ENCODE measurements at regions not wholly inside any gene's neighbourhood (a gene's known extent, or its start where the extent isn't known, plus 50 kb on each side); places are given as distances from the start of the nearest gene placed in this dataset.

- Histone ChIP-seq H3K36me3 (no peaks in the 10 kb centered on the region), H3K4me3 (no peak overlapping the region), H3K27me3 (peaks cover 0 to 6% of the 10 kb centered on the region in 2 donors), H3K9me3 (no peaks in the 10 kb centered on the region), H3K27ac (no peak overlapping the region), H3K4me1 (no peaks in the 10 kb centered on the region)
- intact Hi-C loops (cut with DNase I): no loop called here
- no peak for DNase-seq
- no peak for ATAC-seq
- TF ChIP-seq, protein P1, sequence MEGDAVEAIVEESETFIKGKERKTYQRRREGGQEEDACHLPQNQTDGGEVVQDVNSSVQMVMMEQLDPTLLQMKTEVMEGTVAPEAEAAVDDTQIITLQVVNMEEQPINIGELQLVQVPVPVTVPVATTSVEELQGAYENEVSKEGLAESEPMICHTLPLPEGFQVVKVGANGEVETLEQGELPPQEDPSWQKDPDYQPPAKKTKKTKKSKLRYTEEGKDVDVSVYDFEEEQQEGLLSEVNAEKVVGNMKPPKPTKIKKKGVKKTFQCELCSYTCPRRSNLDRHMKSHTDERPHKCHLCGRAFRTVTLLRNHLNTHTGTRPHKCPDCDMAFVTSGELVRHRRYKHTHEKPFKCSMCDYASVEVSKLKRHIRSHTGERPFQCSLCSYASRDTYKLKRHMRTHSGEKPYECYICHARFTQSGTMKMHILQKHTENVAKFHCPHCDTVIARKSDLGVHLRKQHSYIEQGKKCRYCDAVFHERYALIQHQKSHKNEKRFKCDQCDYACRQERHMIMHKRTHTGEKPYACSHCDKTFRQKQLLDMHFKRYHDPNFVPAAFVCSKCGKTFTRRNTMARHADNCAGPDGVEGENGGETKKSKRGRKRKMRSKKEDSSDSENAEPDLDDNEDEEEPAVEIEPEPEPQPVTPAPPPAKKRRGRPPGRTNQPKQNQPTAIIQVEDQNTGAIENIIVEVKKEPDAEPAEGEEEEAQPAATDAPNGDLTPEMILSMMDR (IDR thresholded peaks at IDR 0.05): no peak
Measured at GRCh38 chr11:134999590-134999989, 587.5 kb upstream of the B3GAT1 start.

- Histone ChIP-seq H3K4me1 (no peaks in the 10 kb centered on the region), H3K4me3 (no peak overlapping the region), H3K9me3 (no peaks in the 10 kb centered on the region), H3K36me3 (no peaks in the 10 kb centered on the region), H3K27ac (no peak overlapping the region), H3K27me3 (peaks cover 0 to 22% of the 10 kb centered on the region in 2 donors)
- TF ChIP-seq, protein P1 (IDR thresholded peaks at IDR 0.05): no peak
- no peak for ATAC-seq
- intact Hi-C loops (cut with DNase I): no loop called here
- DNase-seq: no peak
Measured at GRCh38 chr11:134997652-134998320, 585.7 kb upstream of the B3GAT1 start.

DNA sequence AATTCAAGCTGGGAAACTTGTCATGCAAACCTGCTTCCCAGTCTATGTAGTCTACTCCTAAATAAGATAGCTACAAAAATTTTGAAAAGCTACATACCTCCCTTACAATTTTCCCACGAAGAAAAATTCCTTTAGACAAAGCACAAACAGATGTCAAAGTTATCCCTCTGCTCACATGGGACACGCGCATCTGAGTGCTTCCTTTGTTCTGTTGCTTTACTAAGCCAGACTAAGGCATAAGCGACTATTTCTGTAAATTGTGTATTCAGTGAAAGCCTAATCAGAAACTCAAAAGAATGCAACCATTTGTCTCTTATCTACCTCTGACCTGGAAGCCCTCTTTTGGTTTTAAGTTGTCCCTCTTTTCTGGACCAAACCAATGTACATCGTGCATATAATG is 583.7 kb upstream of the B3GAT1 start:
- no peak for ATAC-seq
- intact Hi-C loops (cut with DNase I): no loop called here
- H3K9me3 ChIP-seq: no peaks in the 10 kb centered on the region
- DNase-seq: no peak
- no peak overlapping the region for H3K4me3 ChIP-seq
- H3K27me3 ChIP-seq: peaks cover 0 to 22% of the 10 kb centered on the region in 2 donors
- H3K36me3 ChIP-seq: no peaks in the 10 kb centered on the region
- H3K4me1 ChIP-seq: no peaks in the 10 kb centered on the region
- no peak overlapping the region for H3K27ac ChIP-seq
- TF ChIP-seq, protein P1 (IDR thresholded peaks at IDR 0.05): no peak

GRCh38 chr11:134994431-134994830 is 582.4 kb upstream of the B3GAT1 start:
- Histone ChIP-seq H3K27me3 (peaks cover 0 to 20% of the 10 kb centered on the region in 2 donors), H3K27ac (no peak overlapping the region), H3K36me3 (no peaks in the 10 kb centered on the region), H3K4me3 (no peak overlapping the region), H3K4me1 (no peaks in the 10 kb centered on the region), H3K9me3 (no peaks in the 10 kb centered on the region)
- no peak for ATAC-seq
- intact Hi-C loops (cut with DNase I): no loop called here
- TF ChIP-seq, protein P1 (IDR thresholded peaks at IDR 0.05): no peak
- no peak for DNase-seq

- Histone ChIP-seq H3K4me1 (no peaks in the 10 kb centered on the region), H3K27me3 (peaks cover 0 to 17% of the 10 kb centered on the region in 2 donors), H3K27ac (no peak overlapping the region), H3K36me3 (no peaks in the 10 kb centered on the region), H3K9me3 (no peaks in the 10 kb centered on the region), H3K4me3 (no peak overlapping the region)
- TF ChIP-seq, protein P1 (IDR thresholded peaks at IDR 0.05): no peak
- intact Hi-C loops (cut with DNase I): no loop called here
- ATAC-seq: no peak
- no peak for DNase-seq
Measured at GRCh38 chr11:134993691-134994243, 581.7 kb upstream of the B3GAT1 start.

Measured in left lung (tissue), 4 donors.